ENCODE measurements at regions not wholly inside any gene's neighbourhood (a gene's known extent, or its start where the extent isn't known, plus 50 kb on each side); places are given as distances from the start of the nearest gene placed in this dataset.
"Not testable (repeated sequence)": the region's sequence is repeated elsewhere in the genome, so short reads cannot be mapped to it uniquely, and the experiment has no call there.

- TF ChIP-seq POLR2A (IDR thresholded peaks at IDR 0.05) (no peak), CTCF (IDR thresholded peaks at IDR 0.05) (no peak)
- intact Hi-C loops (cut with DNase I): no loop called here
- WGBS, 4 donors: 81 to 92% (median 84%) methylated on average over 3 of the region's 3 CpGs
- no peak for ATAC-seq
- Histone ChIP-seq H3K9me3 (peaks cover 0 to 9% (median 0%) of the 10 kb centered on the region in 12 donors), H3K36me3 (no peaks in the 10 kb centered on the region), H3K27ac (no peak overlapping the region), H3K4me3 (no peak overlapping the region), H3K27me3 (no peaks in the 10 kb centered on the region), H3K4me1 (no peaks in the 10 kb centered on the region)
- no peak for DNase-seq
Observed at GRCh38 chr4:163736876-163737275, 242.4 kb downstream of the TMA16 start.

DNA sequence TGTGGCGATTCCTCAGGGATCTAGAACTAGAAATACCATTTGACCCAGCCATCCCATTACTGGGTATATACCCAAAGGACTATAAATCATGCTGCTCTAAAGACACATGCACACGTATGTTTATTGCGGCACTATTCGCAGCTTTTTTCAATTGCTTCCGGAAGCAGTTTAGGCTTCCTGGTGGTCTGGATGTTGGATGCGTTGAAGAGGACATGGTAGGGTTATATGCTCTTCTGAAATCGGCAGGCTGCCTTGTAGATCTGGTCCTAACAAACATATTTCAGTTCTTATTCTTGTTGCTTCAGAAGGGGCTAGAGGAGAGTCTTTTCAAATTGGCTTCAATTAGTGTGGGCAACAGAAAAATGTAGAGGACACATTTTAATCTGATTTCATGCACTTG lies 243.4 kb downstream of the TMA16 start:
- H3K9me3 ChIP-seq; H3K27ac ChIP-seq; H3K4me3 ChIP-seq; H3K4me1 ChIP-seq; intact Hi-C loops (cut with DNase I); ATAC-seq; H3K36me3 ChIP-seq; DNase-seq; H3K27me3 ChIP-seq: not testable (repeated sequence)
- WGBS, 4 donors: 83 to 96% (median 90%) methylated on average over 6 of the region's 7 CpGs

DNA sequence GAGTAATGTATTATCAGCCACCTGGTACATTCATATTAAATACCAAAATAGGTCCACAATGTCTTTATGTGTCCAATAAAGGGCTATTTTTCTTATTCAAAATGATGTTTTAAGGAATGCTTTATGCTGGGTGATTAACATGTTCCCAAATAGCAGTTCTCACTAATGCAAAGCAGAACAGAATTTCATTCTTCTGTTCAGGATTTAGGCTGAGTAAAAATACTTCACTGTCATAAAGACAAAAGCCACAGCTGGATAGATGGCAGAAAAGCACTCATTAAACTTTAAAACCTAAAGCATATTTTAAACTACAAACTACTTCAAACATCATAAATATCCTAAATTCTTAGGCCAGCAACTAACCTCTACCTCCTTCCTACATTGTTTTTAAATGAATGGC lies 244.0 kb downstream of the TMA16 start:
- Histone ChIP-seq H3K36me3 (no peaks in the 10 kb centered on the region), H3K27me3 (no peaks in the 10 kb centered on the region), H3K4me1 (no peaks in the 10 kb centered on the region), H3K4me3 (no peak overlapping the region), H3K27ac (no peak overlapping the region), H3K9me3 (no peaks in the 10 kb centered on the region)
- intact Hi-C loops (cut with DNase I): no loop called here
- TF ChIP-seq POLR2A (IDR thresholded peaks at IDR 0.05) (no peak), CTCF (IDR thresholded peaks at IDR 0.05) (no peak)
- DNase-seq: no peak
- no peak for ATAC-seq

DNA sequence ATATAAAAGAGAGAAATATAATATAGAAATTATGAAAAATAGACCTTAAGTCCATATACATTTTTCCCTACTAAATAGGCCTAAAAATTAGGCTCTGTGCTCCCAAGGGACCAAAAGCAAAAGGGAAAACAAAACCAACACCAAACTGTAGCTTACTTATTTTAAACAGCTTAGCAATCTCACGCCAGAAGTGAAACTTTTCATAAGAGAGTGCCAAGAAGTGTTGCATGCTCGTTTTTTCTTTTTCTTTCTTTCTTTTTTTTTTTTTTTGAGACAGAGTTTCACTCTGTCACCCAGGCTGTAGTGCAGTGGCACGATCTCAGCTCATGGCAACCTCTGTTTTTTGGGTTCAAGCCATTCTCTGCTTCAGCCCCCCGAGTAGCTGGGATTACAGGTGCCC lies 250.4 kb downstream of the TMA16 start:
- intact Hi-C loops (cut with DNase I): no loop called here
- DNase-seq (no peak), ATAC-seq (no peak)
- Histone ChIP-seq H3K36me3 (no peaks in the 10 kb centered on the region), H3K4me1 (no peaks in the 10 kb centered on the region), H3K4me3 (no peak overlapping the region), H3K27me3 (no peaks in the 10 kb centered on the region), H3K27ac (no peak overlapping the region), H3K9me3 (no peaks in the 10 kb centered on the region)
- TF ChIP-seq POLR2A (IDR thresholded peaks at IDR 0.05): no peak
- TF ChIP-seq CTCF (IDR thresholded peaks at IDR 0.05): no peak
- 49 to 55% (median 51%) methylated on average over 4 of the region's 4 CpGs for WGBS, 4 donors

DNA sequence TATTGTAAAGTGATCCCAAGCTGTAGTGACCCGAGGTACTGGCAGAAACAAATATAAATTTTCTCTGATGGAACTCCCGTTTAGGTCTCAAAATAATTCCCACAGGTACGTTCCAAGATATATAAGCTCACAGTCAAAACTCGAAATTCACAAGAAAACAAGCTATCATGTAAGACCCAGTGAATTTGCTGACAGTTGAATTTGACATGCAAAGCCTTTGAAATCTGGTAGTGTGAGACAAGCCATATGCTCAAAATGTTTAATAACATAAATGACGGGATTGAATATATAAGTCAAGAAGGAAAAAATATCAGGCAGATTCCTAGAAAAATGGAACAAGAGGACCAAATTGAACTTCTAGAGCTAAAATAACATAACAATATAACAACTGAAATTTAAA lies 252.8 kb downstream of the TMA16 start:
- intact Hi-C loops (cut with DNase I): no loop called here
- Histone ChIP-seq H3K4me1 (no peaks in the 10 kb centered on the region), H3K36me3 (no peaks in the 10 kb centered on the region), H3K27me3 (no peaks in the 10 kb centered on the region), H3K4me3 (no peak overlapping the region), H3K27ac (no peak overlapping the region), H3K9me3 (no peaks in the 10 kb centered on the region)
- DNase-seq (no peak), ATAC-seq (no peak)
- 61 to 68% (median 63%) methylated on average over 5 of the region's 5 CpGs for WGBS, 4 donors
- TF ChIP-seq CTCF (IDR thresholded peaks at IDR 0.05) (no peak), POLR2A (IDR thresholded peaks at IDR 0.05) (no peak)

Data from heart left ventricle (tissue), 16 donors.